Cerebellar cortex (tissue), 1 donor: ENCODE measurements at regions not wholly inside any gene's neighbourhood (a gene's known extent, or its start where the extent isn't known, plus 50 kb on each side); places are given as distances from the start of the nearest gene placed in this dataset.
"Not testable (repeated sequence)": the region's sequence is repeated elsewhere in the genome, so short reads cannot be mapped to it uniquely, and the experiment has no call there.

Experiments used
- DNase-seq: peaks from one replicate; pipeline ENCODE4 v3.0.0-alpha.2; 2015; ENCODE audit warnings: low spot score

DNA sequence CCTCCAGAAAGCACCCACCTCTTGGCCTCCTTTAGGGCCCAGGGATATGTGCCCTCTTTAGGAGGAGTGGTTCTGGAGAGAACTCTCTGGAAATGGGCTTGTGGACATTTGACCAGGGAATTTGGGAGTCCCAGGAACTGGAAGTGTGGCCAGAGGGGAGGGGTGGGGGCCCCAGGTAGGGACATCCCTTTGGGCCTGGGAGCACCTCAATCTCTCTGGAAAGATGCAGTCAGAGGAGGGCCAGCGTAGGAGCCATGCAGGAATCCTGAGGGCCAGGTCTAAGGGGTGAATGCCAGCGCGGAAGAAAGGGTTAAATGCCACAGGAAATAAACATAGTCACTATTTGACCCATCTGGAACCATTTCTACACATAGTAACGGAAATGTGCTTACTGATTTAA, 50.3 kb upstream of the ITGA11 start:
- DNase-seq = no peak

DNA sequence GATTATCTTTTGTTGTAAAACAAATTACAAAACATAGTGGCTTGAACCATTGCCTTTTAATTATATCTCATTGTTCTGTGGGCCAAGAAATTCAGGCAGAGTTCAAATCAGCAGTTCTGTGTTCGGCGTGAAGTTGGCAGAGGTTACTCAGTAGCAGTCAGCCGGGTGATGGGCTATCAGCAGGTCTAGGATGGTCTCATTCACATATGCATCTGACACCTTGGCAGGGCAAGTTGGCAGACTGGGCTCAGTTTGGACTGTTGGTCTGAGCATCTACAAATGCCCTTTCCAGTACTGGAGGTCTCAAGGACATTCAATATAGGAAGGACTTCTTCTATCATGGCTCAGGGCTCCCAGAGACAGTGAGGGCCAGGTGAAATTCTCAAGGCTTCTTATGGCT, 51.2 kb upstream of the ITGA11 start:
- no peak for DNase-seq

DNA sequence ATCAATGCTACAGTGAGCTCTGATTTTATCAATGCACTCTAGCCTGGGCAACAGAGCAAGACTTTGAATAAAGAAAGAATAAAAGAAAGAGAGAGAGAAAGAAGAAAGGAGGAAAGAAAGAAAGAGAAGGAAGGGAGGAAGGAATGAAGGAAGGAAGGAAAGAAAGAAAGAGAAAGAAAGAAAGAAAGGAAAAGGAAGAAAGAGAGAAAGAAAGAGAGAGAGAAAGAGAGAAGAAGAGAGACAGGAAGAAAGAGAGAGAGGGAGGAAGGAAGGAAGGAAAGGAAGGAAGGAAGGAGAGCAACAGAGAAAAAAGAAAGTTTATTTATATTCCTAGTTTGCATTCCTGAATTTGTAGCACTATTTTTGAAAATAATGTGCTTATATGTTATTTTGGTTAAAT, 52.3 kb upstream of the ITGA11 start:
- DNase-seq = no peak

DNA sequence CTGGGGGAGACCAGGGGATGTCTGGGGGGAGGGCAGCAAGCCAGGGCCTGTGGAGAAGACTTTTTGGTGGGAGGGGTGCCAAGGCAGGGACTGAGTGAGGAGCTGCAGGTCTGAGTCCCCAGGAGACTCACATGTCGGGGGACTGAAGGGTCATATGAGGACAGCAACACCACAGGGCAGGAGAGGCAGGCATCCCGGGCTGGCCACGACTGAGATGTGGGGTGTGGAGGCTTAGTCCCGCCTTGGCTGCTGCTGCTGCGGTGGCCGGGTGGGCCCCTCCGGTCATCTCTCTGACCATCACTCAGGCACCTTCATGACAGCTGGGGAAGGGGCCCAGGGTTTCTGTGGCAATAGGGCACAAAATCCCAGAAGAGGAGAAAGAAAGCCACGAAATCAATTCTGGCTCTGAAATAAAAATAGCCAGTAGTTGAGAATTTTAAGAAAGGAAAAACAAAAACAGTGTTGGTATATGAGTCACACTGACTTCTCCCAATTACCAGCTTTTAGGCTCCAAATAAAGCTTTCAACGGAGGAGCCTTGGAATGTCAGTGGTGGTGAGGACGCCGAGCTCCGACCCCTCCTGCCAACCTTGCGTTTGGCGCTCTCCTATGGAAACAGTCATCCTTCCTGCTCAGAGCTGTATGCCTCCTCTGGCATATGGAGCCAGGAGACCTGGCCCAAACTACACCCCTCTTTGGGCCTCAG, 52.9 kb upstream of the ITGA11 start:
- no peak for DNase-seq

DNA sequence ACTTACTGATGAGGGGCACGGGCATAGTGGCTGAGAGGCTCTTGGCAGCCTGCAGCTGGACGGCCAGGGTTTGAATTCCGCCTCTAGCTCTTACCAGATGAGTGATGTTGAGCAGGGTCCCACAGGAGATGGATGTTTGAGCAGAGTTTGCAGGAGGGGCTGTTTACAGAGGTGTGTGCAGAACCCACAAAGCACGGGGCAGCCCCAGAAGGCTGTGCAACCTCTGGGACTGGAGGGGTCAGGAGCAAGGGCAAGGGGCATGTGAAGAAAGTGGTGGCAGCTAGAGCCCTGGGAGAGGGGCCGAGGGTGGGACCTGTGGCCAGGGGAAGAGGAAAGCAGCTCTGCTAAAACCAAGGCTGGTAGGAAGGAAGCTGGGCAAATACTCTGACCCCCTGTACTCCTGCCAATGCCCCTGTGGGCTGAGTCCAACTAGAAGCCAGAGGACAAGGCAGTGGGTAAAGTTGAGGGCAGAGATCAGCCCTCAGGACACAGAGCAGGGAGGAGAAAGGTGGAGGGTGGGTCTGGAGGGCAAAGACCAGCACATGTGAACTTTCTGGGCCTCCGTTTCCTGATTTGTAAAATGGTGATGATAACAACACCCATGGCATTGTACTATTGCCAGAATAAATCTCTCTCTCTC, 53.9 kb upstream of the ITGA11 start:
- DNase-seq = no peak

DNA sequence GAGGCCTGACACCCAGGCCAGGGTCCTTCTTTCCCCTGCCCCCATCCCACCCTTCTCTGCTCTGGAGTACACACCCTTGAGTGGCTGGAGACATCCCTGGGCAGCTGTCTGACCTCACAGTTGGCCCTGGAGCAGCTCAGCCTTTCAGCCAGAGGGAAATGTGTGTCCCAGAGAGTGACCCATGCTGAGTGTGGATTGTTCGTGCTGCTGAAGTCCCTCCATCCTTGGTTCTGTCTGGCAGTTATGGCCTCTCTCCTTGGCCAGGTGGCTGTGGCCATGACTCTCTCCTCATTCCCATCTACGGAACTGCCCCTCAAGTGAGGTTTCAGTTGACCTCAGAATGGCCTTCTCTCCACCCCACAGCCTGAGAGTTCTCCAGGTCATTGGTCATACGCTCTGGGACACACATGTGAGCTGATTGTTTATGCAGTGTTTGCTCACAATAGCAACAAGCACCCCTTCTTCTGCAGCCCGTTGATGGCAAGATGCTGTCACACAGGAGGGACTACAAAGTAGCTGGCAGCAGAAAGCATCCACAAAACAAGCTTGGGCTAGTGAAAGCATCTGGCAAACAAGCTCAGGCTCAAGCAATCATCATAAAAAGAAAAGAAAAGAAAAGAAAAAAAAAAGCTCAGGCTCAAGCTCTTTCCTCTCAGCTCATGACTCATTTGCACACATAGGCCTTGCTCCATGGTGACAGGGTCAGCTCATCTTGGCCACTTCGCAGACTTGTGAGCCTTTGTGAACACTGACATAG, 55.3 kb upstream of the ITGA11 start:
- no peak for DNase-seq

DNA sequence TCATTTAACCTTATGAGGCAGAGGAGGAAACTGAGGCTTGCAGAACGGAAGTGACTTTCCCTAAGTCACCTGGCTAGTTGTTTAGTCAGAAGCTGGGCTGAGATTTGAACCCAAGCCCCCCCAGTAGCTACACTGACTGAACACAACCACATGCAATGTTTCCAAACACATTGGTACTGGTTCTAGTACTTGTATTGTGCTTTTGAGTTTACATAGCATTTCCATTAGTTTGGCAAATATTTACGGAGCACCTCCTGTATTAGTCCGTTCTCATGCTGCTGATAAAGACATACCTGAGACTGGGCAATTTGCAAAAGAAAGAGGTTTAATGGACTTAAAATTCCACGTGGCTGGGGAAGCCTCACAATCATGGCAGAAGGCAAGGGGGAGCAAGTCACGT, 56.3 kb upstream of the ITGA11 start:
- no peak for DNase-seq

DNA sequence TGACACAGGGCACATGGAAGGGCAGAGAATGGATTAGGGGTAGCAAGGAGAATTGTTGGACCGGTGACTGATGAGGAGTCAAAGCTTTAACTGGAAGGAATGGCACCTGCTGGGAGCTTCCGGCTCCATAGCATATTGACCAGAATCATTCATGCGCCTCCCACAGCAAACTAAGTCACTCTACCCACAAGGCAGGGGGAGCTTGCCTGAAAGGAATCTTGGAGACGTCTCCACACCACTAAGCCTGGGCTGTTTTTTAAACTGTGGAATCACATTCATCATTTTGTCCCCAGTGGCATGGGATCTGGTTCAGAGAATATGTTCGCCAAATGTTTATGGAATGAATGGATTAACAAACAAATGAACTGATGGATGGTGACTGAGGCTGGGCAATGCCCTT, 57.0 kb upstream of the ITGA11 start:
- DNase-seq = no peak

DNA sequence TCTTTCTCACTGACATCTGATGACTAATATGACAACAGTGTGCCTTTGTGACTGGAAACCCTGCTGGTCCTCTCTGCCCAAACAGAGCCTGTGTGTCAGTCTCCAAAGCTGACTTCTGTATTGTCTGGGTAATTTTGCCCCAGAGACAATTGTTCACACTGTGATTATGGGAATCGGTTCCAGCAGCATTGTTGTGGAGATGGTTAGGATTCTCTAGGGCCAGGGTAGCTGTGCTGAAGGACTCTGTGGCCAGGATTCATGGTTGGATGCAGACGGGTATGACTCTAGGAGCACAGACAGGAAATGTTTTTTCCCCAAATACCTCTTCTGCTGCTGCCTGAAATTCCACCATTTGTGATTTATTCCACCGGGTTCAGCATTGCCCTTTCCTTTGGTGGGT, 57.5 kb upstream of the ITGA11 start:
- no peak for DNase-seq

DNA sequence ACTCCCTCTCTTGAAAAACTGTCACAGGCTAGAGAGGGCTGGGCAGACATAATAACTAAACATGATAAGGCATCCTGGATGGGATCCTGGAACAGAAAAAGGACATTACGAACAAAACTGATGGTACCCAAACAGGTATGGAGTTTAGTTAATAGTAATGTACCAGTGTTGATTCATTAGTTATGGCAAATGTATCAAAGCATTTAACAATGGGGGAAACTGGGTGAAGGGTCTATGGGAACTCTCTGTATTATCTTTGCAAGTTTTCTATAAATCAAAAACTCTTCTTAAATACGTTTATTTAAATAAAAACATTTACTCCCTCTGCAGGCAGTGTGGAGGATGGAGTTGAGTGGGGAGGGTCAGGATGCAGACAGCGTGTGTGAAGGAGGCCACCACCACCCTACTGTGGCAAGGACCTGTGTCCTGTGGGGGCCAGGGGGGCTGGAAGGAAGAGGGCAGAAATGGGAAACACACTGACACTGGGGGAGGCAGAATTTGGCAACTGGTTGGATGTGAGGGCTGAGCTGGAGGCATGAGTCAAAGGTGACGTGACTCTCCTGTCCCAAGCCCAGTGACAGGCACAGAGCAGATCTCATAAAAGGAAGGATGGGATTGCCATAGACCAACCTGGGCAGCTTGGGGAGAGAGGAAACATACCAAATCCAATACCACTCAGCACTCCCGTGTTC, 59.6 kb upstream of the ITGA11 start:
- no peak for DNase-seq

DNA sequence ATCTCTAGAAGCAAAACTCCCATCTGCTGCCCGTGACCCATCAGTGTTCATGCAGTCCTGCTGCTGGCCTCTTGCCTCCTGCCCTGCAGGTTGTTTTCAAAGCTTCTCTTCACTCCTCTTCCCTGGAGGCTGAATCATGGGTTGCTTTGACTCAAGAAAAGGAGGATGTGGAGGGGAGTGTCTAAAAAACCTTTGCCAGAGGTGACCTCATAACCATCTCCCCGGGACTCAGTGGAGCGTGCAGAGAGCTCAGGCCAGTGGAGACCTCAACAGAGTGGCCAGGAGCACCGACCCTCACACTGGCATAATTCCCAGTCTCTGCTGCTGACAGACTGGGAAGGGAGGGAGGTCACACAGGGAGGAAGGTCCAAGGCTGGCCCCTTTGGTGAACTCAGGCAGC, 60.9 kb upstream of the ITGA11 start:
- DNase-seq = no peak

DNA sequence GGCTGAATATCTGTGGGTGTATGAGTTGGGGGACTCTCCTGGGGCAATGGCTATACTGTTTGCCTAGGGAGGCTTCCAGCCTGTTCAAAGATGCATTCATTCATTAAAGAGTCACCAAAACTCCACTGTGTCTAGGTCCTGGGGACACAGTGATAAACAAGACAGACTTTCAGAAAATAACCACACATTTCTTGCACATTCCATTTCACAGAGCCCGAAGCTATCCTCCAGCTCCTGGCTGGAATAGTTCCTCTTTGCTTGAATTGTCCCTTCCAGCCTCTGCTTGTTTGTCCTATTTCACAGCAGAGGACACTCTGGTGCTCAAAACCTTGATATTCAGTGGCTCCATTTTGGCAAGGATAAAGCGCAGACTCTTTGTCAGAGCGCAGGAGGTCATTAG, 61.7 kb upstream of the ITGA11 start:
- DNase-seq = no peak

DNA sequence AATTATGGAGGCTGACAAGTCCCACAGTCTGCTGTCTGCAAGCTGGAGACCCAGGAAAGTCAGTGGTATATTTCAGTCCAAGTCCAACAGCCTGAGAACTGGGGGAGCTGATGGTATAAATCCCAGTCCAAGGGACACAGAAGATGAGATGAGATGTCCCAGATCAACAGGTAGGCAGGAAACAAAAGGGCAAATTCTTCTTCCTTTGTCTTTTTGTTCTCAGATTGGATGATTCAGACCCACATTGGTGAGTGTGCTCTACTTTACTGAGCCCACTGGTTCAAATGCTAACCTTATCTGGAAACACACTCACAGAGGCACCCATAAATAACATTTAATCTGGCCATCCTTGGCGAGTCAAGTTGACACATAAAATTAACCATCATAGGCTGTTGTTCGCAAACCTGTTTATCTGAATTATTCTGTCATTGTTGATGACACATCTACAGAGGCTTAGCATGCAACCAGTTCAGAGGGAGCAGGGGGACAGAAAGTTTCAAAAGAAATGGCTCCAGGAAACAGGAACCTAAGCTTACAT, 62.7 kb upstream of the ITGA11 start:
- DNase-seq = no peak

DNA sequence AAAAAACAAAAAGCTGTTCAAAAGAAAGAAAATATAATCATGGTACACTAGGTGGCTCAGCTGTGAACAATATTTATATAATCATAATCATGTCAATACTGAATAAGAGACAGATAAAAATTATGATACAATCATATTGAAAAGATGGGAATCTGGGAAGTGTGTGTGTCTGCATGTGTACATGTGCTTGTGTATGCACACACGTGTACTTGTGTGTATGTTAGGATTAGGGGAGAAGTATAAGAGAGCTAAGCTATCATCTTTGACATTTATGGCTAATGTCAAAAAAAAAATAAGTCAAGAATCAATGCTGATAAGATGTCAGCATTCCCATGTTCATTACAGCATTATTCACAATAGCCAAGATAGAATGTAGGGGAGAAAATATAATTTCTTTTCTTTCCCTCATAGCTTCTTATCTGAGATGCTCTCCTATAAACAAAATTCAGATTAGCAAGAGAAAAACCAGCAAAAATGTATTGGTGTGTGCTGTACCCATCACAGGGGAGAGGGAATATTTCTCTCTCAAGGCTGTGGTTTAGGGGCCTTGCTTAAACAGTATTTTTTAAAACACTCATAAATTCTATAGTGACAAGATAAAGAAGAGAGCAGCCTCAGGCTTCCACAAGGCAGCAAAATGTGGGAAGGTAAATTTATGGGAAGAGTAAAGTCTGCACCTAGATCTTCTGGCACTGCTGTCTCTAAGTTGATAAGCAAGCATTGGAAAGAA, 63.4 kb upstream of the ITGA11 start:
- no peak for DNase-seq

DNA sequence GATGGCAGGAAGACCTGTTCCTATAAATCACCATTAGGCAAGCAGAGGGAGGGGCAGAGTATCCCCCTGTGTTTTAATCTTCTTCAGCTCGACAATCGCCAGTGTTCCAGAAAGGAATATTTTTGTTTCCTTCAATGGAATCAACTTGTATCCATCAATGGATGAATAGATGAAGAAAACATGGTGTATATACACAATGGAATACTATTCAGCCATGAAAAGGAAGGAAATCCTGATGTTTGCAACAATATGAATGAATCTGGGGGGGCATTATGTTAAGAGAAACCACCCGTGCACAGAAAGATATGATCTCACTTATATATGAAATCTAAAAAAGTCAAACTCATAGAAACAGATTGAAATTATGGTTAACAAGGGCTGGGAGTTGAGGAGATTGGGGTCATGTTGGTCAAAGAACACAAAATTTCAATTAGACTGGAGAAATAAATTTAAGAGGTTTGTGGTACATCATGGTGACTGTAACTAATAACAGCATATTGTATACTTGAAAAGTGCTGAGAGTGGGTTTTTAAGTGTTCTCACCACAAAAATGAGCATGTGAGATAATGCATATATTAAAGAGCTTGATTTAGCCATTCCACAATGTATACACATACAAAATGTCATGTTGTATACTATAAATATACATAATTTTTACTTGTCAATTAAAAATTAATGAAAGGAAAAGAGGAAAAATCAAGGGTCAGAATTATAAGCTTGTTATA, 64.2 kb upstream of the ITGA11 start:
- DNase-seq = no peak

DNA sequence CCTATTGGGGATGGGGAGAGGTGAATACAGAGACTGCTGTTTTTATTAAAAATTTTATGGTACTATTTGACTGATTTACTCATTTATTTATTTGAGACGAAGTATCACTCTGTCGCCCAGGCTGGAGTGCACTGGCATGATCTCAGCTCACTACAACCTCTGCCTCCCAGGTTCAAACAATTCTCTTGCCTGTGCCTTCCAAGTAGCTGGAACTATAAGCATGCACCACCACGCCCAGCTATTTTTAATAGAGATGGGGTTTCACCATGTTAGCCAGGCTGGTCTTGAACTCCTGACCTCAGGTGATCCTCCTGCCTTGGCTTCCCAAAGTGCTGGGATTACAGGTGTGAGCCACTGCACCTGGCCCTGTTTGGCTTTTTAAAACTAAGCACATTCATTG, 64.8 kb upstream of the ITGA11 start:
- DNase-seq = not testable (repeated sequence)

DNA sequence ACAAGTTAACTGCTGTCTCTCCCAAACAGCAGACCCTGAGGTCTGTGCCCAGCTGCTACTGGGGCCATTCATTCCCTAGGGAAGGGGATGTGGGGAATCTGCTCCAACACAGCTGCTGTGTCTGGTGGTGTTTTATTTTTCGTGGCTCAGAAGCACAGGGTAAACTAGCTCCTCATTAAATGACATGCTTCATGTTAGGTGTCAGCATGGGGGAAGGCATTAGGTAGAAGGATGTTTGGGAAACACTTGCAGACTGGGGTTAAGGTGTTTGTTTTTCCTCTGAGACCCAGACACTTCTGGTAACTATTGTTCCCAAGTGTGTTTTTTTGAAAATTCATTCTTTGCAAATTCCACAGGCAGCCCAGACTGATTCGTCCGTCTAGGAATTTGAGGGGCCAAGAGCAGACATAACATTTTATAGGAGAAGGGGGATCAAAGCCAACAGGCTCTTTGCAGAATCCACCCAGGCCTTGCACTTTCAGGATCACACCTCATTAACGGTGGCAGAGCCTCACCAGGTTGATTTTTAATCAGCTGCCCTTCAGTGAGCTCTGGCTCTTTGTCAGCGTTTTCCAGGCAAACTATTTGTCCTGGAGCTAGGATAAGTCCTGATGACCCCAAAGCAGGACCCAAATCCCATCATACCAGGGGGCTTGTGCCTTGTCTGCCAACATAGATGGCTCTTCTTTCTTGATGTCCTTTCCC, 65.4 kb upstream of the ITGA11 start:
- DNase-seq = no peak

DNA sequence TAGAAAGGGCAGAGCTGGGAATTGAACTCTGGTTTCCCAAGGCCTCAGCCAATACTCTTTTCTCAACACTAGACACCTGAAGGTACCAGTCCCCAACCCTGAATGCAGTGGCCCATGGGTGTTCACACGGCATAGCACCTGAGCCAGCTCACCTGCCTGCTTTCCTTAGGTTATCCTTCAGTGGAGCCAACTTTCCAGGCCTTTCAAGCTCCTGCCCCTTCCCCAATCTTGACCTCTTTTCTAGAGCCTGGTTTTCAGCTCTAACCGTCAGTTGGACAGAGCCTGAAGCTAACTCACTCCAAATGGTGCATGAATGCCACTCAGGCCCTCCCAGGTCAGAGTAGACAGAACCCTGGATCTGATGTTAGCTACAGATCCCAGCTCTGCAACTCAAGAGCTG, 66.1 kb upstream of the ITGA11 start:
- no peak for DNase-seq

DNA sequence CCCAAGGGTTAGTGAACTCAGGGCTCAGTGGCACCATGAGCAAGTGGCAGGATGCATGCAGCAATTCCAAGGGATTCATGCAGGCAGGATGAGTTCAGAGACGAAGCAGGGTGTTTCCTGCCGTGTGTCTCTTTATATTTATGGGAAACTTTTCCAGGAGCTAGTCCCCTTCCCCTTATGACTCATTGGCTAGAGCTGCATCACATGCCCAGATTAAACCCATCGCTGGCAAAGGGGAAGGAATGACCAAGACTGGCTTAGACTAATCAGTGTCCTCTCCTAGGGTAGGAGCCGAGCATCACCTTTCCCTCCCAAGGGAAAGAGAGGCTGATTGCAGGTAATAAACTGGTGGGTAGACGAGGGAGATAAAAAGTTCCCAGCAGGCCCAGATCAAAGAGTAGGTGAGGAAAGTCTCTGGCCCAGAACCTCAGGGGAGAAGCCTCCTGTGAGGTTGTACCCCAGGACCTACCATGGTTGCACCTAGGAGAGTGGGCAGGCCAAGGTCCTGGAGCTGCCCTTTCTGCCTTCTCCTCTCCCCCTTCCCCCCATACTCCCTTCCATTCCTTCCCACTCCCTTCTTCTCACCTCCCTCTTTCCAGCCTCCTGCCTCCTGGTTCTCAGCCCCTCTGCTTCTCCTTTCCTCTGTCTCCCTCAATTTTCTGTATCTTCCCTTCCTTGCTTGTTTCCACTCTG, 67.8 kb upstream of the ITGA11 start:
- no peak for DNase-seq
